ENCODE measurements at regions not wholly inside any gene's neighbourhood (a gene's known extent, or its start where the extent isn't known, plus 50 kb on each side); places are given as distances from the start of the nearest gene placed in this dataset.

- DNase-seq (ENCODE audit: low read depth) = no peak
Observed at GRCh38 chr2:16008331-16008850, 68.0 kb downstream of the MYCN start.

DNA sequence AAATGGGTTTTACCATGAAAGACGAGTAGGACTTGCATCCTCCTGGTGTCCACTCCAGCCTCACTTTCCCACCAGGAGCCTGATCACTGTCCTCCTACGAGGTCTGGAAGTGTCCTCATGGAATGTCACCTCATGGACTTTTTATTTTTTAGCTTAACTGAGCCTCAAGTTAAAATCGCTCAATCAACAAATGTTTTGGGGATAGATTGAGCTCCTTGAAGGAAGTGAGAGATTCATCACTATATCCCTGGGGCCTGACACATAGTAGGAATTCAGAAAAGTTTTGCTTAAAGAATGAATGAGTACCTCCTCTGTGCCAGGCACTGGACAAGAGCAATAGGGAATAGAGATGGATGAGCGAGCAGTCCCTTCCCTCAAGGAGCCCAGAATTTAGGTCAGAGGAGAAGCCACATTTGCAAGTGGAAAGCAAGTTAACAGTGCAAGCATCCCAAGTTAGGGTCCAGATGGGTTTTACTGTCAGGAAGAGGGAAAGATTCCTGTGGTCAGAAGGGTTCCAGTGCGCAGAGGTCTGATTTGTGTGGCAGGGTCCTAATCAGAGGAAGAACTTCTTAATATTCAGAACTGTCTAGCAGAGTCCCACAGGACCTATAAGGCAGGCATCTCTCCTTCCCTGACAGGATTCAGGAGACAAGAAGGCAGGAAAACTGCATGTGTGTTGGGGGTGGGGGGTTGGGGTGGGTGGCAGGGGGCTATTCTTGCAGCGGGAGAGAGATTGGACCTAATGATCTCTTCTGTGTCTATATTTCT lies 67.0 kb downstream of the MYCN start:
- DNase-seq (ENCODE audit: low read depth) = no peak

- DNase-seq (ENCODE audit: low read depth) = no peak
Observed at GRCh38 chr2:16006537-16007166, 66.3 kb downstream of the MYCN start.

GRCh38 chr2:16005816-16006536 lies 65.6 kb downstream of the MYCN start:
- DNase-seq (ENCODE audit: low read depth) = no peak

DNA sequence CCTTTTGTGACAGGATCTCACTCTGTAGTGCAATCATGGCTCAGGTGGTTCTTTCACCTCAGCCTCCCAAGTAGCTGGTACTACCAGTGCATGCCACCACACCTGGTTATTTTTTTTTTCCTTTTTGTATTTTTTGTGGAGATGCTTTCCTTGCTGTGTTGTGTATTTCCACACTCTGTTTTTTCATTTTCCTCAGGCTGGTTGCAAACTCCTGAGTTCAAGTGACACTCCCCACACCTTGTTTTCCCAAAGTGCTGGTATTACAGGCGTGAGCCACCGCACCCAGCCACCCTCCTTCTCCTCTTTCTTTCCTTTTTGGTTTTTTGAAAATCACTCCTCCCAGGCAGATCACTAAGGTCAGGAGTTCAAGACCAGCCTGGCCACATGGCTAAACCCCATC lies 65.0 kb downstream of the MYCN start:
- no peak for DNase-seq (ENCODE audit: low read depth)

GRCh38 chr2:16003809-16004208 lies 63.5 kb downstream of the MYCN start:
- no peak for DNase-seq (ENCODE audit: low read depth)

DNA sequence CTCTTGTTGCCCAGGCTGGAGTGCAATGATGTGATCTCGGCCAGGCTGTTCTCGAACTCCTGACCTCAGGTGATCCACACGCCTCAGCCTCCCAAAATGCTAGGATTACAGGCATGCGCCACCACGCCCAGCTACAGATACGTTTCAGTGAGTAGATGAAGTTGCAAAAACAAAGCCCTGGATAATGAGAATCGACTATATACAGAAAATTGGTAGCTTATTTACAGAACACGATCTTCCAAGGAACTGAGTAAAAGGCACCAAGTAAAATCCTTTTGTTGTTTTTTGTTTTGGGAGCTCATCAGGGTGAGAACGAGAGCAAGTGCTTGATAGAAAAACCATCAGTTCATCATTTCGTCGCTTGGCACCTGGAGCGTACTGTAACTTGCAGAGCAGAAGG lies 62.8 kb downstream of the MYCN start:
- no peak for DNase-seq (ENCODE audit: low read depth)

DNA sequence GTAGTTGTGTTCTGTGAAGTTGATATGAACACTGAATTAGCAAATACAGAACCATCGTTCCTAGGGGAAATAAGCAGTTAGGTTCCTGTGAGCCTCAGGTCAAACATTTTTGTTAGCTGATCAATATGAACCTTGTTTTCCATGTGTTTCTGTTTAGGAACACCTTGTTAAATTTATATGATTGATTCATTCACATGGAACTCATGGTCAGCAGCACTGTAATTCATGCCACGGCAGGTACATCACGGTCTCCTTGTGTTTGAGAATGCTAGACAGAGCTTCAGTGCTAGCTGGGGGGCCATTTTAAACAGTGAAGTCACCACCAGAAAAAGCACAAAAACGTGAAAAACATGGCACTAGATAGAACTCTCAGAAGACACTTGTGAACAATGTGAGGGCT lies 62.2 kb downstream of the MYCN start:
- no peak for DNase-seq (ENCODE audit: low read depth)

GRCh38 chr2:16002144-16002543 lies 61.8 kb downstream of the MYCN start:
- DNase-seq (ENCODE audit: low read depth) = no peak

DNA sequence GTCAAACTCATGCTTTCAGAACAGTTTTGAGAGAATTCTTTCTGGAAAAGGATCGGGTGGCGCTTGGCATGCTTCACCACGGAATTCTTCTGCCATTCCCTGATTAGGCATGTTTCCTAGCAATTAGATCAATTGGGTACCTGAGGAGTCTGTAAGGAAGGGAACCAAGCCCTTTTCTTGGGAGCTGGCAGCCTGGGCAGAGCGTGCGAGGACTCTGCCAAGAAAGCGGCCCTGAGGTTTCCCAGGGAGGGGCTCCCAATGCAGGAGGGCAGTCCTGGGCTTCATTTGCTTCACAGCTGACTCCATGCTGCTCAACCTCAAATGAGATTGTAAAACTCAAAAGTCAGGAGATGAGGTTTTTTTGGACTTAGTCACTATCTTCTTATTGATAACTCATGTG lies 60.3 kb downstream of the MYCN start:
- DNase-seq (ENCODE audit: low read depth) = no peak

- DNase-seq (ENCODE audit: low read depth) = no peak
Observed at GRCh38 chr2:15999596-16000469, 59.5 kb downstream of the MYCN start.

DNA sequence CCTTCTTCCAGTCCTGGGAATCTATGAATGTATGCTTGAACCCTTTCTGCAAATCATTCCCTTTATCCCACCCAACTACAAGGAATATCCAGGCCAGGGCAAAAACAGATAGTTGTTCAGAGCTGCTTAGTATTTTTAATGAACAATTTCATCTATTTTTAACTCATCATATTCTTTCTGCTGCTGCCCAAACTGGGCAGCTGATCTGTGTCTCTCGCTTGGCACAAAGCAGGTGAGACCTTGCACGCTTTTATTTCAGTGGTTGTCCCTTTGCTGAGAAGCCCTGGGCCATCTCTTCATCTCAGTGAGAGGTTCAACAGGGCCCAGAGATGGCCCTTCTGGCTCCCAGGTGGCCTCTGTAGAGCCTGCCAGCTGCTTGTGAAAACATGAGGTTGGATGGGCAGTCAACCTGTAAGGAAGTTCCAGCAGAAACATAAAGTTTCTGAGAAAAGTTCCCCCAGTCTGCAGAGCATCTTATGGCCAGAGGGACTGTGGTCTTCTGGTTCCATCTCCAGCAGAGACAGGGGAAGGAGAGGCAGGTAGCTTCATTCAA lies 57.5 kb downstream of the MYCN start:
- no peak for DNase-seq (ENCODE audit: low read depth)

DNA sequence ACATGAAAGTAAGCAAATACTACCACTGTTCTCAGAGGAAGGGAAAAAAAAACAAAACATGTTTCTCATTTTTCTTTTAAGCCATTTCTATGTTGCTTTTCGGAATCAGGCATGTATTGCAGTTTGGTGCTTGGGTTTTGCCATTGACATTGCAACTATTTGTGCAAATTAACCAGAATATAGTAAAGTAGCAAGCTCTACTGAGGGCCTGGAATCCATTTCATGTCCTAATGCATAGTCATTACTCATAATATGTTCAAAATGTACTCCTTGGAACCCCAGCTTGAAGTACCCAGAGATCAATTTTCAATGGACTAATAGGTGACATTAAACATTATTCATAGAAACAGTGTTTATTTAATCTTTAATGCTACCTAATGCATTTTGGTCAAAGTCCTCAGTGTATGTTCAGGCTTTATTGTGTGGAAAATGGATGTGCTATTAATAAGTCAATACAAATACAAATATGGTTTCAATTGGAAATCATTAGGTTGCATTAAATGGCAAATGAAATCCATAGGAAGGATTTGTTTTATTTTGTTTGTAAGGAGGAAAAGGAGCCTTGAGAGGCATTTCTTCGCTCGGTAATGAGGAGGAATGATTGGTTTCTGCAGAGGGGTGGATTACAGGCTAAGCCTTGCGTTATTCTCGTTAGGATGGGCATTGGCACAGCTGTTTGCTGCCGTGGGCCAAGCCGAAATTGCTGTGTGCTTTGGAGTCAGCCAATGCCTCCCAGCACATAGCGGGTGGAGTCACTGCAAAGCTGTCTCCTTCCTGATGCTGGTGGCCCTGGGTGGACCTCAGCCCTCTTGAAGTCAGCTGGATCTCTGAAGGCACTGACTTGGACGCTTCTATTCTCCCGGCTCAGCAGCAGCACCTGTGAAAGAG lies 56.4 kb downstream of the MYCN start:
- no peak for DNase-seq (ENCODE audit: low read depth)

Data from stimulated activated CD8-positive, alpha-beta memory T cell treated with anti-CD3 and anti-CD28 coated beads, Interleukin-15, amount 100 ng/mL, for 1 hour (primary cell).